Stimulated activated CD4-positive, alpha-beta T cell treated with anti-CD3 and anti-CD28 coated beads, TNF-alpha, amount 100 ng/mL, for 1 hour (primary cell): ENCODE measurements at regions not wholly inside any gene's neighbourhood (a gene's known extent, or its start where the extent isn't known, plus 50 kb on each side); places are given as distances from the start of the nearest gene placed in this dataset.

Experiments used
- DNase-seq, 3 donors: peaks; one replicate each; pipeline ENCODE4 v3.0.0-alpha.2; 2020; ENCODE audit warnings: low read depth in 3 of 3, low spot score in 1 of 3

DNA sequence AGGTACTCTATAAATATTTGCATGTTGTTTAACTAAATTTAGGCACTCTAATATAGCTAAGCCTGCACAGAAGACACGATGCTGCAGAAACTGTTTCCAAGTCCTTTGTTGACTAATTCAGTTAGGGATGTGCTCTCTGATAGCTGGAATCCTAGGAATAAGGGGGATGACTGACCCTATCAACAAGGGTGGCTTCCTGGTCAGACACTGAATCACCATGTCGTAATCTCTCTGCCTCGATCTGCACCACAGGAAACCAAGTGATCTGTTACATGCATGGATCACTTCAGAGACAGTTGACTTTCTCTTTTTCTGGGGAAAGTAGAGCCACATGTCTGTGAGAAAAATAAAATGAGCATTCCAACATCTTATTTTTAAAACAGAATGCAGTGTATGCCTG is 169.1 kb downstream of the GUCY2F start:
- DNase-seq, result no peak

- no peak for DNase-seq
These were observed 171.9 kb downstream of the GUCY2F start for GRCh38 chrX:109310031-109310430.

GRCh38 chrX:109301177-109301576 is 180.7 kb downstream of the GUCY2F start:
- no peak for DNase-seq

DNA sequence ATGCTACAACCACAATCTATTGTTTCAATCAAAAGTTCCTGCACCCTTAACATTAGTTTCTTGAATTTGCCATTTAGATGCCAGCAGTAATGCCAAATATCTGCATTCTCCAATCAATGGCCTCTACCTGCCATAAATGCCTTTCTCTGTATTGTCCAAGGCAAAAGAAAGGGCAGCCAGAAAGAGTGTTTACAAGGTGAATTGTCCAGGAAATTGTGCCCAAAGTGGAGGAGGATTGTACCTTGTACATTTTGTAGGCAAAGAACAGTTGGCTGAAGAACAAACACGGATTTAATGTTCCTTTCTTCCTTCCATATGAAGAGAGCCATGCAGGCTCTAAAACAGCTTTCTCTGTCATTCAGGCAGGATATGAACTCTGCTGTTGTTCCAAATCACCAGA is 181.5 kb downstream of the GUCY2F start:
- DNase-seq, result no peak

GRCh38 chrX:109299091-109299490 is 182.8 kb downstream of the GUCY2F start:
- DNase-seq, result no peak

DNA sequence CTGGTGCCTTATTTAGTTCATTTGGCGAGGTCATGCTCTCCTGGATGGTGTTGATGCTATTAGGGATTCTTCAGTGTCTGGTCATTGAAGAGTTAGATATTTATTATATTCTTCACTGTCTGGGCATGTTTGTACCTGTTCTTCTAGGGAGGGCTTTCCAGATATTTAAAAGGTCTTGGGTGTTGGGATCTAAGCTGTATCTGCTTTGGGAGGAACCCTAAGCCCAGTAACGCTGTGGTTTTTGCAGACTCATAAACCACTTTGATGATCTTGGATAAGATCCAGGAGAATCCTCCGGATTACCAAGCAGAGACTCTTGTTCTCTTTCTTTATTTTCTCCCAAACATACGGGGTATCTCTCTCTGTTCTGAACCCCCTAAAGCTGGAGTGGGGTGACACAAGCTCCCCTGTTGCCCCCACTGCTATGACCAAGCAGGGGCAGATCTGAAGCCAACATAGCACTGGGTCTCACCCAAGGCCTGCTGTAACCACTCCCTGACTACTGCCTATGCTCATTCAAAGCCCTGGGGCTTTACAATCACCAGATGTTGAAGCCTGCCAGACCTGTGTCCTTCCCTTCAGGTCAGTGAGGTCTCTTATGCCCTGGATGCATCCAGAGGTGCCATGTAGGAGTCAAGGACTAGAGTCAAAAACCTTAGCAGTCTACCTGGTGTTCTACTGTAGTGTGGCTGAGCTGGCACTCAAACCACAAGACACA is 187.6 kb downstream of the GUCY2F start:
- DNase-seq, result no peak

- DNase-seq, result no peak
These were observed 198.0 kb downstream of the GUCY2F start for GRCh38 chrX:109283870-109284269.

- no peak for DNase-seq
These were observed 200.2 kb downstream of the GUCY2F start for GRCh38 chrX:109281483-109282275.

DNA sequence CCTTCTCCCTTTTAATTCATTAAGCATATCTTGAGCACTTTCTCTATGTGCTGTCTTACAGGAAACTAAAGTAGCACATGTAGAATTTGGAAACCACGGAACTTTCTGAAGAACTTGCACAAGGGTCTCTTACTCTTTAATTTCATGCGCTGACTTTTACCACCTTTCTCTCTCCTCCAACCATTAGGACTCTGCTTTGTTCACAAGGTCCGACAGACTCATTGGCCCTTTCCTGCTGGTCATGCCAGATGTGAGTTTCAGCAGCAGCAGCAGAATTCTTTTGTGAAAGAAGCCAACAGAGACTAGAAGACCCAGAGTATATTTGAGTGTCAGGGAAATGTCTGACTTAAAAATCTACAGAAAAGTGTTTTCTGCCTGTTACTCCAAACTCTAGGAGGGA is 207.1 kb downstream of the GUCY2F start:
- DNase-seq, result no peak

GRCh38 chrX:109270580-109271484 is 211.1 kb downstream of the GUCY2F start:
- DNase-seq, result no peak

- no peak for DNase-seq
These were observed 213.5 kb downstream of the GUCY2F start for GRCh38 chrX:109268340-109268739.

GRCh38 chrX:109266034-109266433 is 215.9 kb downstream of the GUCY2F start:
- no peak for DNase-seq

DNA sequence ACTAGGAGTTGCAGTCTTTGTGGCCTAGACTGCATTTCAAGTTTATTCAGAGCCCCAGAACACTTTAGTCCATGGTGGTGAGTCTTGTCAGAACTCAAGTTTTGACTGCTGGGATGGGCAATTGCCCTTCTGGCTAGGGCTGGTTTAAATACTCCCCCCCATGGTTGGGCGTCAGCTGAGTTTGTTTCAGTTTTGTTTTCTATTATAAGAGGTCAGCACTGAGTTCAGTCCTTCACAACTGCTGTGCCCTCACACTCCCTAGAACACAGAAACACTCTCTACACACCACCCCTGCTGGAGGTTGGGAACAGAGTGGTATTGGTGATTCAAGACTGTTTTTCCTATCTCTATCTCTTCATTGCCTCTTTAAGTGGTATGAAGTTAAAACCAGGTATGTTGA is 217.0 kb downstream of the GUCY2F start:
- DNase-seq, result no peak

GRCh38 chrX:109261279-109261678 is 220.6 kb downstream of the GUCY2F start:
- no peak for DNase-seq

GRCh38 chrX:109252789-109253188 is 229.1 kb downstream of the GUCY2F start:
- DNase-seq, result no peak

GRCh38 chrX:109218761-109219160 is 263.1 kb downstream of the GUCY2F start:
- no peak for DNase-seq

- no peak for DNase-seq
These were observed 282.2 kb downstream of the GUCY2F start for GRCh38 chrX:109199726-109200125.

DNA sequence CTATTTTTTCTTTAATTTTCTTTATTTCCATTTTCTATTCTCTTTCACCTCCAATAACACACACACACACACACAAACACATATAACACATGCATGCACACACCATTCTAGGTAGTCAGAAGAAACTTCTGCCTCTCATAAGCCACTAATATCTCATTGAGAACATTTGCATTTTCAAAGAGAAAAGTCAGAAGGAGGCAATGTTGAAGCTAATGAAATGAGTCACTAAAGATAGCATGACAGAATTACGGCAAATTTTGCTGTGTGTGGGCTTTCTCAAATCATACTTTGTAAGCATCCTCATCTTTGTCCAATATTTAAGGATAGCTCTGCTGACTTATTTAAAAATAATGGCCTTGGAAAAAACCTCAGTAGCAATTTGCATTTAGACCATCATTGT is 291.3 kb downstream of the GUCY2F start:
- no peak for DNase-seq

GRCh38 chrX:109187473-109188168 is 294.3 kb downstream of the GUCY2F start:
- no peak for DNase-seq

GRCh38 chrX:109186939-109187338 is 294.9 kb downstream of the GUCY2F start:
- no peak for DNase-seq

- no peak for DNase-seq
These were observed 297.3 kb downstream of the GUCY2F start for GRCh38 chrX:109184506-109185139.
